HG02763 (cell line): ENCODE measurements at regions not wholly inside any gene's neighbourhood (a gene's known extent, or its start where the extent isn't known, plus 50 kb on each side); places are given as distances from the start of the nearest gene placed in this dataset.

Source experiments
- ATAC-seq: cut with Tn5 transposase; IDR thresholded peaks from one replicate; pipeline ENCODE4 v1.9.1; 2021; ENCODE audit warnings: mild to moderate bottlenecking, moderate library complexity; ENCODE audit not compliant: unreplicated experiment

DNA sequence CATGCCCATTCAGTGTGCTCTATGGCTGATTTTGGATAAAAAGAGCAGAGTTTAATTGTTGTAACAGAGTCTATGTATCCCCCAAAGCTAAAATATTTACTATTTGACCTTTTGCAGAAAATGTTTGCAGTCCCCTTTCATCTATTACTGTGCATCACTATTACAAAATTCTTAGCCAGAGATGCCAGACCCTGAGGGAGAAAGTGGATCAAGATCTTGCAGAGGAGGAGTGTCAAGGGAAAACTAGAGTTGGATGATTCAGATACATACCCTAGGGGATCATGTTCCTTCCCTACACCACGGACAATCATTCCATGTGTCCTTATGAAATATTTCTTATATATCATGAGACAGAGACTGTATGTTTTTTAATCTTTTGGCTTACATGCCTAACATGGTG is 68.6 kb upstream of the TPRG1 start:
- ATAC-seq = no peak

DNA sequence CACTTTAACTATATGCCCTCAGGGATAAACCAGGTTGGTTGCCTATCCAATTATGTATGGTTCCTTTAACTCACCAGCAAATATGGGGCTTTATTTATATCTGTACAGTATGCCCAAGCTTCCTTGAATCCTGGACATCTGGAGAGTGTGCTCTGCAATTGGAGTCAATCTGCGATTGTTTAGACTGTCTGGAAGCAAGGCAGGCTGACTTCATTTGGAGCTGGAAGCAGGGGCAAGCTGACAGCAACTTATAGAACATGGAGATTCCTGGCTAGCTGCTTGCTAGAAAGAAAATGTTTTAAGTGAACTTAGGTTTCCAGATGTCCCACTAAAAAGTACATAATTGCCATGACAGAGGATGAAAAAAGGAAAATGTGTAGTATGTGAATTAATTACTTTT is 63.7 kb upstream of the TPRG1 start:
- ATAC-seq = no peak

DNA sequence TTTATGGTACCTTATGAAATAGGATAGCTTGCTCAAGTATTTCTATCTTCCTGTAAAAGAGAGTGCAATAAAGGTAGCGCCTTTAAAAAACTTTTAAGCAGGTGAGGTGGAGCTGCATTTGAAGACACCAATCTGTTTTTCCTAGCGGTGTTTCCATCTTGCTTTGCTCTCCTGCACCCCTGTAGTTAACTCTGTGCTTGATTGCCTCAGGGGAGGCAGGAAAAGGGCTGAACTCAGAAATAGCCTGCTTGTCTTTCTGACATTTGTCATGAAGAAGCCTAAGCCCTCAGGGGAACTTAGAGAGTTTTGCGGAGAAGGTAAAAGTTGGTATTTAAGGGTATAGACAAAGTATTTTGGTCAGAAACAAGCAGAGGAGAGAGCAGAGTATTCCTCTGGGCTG is 63.0 kb upstream of the TPRG1 start:
- ATAC-seq = no peak

DNA sequence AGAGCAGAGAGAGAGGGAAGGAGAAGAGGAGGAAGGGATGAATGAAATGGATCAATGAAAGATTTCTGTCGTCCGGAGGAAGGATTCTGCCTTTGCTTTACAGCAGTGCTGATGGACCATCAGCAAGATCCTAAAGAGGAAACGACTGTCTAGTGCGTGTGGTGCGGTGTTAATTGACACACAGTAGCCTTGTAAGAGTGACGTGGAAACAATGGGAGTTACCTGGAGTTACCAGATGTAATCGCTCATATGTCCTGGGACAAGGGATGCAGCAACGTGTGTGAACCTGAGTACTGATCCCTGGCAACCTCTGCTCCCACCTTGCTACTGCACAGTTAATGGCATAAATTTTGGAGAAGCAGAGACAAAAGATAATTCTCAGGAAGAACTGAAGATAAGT is 62.6 kb upstream of the TPRG1 start:
- no peak for ATAC-seq

DNA sequence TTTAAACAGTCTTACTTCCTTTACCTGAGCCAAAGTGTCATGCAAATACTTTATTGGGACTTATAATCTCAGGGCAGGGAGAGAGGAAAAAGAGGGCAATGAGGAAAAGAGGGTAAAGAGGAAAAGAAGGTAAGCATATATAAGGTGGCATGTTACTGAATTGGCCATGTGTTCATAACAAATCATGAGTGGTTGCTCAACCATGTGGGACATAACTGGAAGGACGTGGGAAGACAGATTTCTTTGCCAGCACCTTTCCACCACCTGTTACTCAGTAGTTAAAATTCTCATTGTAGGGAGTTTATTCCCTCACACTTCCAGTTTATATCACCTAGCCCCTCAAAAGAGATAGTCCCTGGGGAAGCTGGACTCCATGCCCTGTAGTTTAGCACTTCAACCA is 54.7 kb upstream of the TPRG1 start:
- no peak for ATAC-seq

DNA sequence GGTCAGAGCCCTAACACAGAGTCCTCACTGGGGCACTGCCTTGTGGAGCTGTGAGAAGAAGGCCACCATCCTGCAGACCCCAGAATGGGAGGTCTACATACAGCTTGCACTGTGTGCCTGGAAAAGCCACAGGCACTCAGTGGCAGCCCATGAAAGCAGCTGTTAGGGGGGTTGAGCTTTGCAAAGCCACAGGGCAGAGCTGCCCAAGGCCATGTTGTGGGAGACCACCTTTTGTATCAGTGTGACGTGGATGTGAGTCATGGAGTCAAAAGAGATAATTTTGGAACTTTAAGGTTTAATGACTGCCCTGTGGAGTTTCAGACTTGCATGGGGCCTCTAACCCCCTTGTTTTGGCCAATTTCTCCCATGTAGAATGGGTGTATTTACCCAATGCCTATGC is 52.9 kb upstream of the TPRG1 start:
- ATAC-seq = no peak

DNA sequence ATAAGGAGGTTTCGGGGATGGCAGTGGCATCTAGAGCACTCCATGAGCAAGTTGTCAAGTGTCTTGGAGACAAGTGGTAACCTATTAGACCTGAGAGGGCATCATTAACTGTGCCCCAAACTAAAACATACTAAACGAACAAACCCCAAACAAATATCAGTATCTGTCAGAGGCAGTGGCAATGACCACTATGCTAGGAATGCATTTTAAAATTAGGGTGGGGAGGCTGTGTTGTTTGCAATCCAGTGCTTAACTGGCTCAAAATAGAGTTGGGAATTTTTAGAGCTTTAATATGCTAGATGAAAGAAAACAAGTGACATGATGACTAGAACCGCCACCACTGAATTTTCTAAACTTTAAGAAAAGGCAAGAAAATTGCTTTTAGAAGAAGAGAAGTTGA is 51.8 kb upstream of the TPRG1 start:
- ATAC-seq = no peak

DNA sequence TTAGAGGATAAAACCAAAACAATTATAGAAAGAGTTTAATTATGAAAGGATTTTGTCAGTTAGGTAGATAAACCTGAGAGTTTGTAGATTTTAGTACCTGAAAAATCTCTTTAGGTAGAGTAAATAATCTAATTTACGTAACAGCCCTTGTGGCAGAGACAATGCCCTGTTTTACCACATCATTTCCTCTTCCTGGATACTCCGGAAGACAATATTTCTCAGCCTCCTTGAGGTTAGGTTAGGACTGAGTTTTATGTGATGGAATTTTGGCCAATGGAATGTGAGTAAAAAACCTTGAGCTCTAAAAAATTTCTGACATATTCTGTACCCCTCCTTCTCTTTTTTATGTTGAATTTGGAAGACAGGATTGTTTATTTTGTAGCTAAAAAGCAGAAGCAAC is 50.7 kb upstream of the TPRG1 start:
- no peak for ATAC-seq
